OCI-LY7 (cell line): ENCODE measurements at regions not wholly inside any gene's neighbourhood (a gene's known extent, or its start where the extent isn't known, plus 50 kb on each side); places are given as distances from the start of the nearest gene placed in this dataset.

Experiments
- EZH2phosphoT487 ChIP-seq: fragments of 200-600 bp; sonication (generic); IDR thresholded peaks from 2 replicates; pipeline ENCODE4 v1.6.1; 2018; ENCODE audit warnings: low read depth, borderline replicate concordance, mild to moderate bottlenecking, mixed run types, antibody characterized with exemption, low read length, moderate library complexity, mixed read lengths
- TF ChIP-seq, protein P1 (sequence below): fragments of 200-600 bp; sonication (generic); conservative IDR thresholded peaks from 2 replicates; pipeline ENCODE4 v1.5.1; 2014; ENCODE audit warnings: mild to moderate bottlenecking, antibody characterized with exemption, low read length, moderate library complexity, mixed read lengths

DNA sequence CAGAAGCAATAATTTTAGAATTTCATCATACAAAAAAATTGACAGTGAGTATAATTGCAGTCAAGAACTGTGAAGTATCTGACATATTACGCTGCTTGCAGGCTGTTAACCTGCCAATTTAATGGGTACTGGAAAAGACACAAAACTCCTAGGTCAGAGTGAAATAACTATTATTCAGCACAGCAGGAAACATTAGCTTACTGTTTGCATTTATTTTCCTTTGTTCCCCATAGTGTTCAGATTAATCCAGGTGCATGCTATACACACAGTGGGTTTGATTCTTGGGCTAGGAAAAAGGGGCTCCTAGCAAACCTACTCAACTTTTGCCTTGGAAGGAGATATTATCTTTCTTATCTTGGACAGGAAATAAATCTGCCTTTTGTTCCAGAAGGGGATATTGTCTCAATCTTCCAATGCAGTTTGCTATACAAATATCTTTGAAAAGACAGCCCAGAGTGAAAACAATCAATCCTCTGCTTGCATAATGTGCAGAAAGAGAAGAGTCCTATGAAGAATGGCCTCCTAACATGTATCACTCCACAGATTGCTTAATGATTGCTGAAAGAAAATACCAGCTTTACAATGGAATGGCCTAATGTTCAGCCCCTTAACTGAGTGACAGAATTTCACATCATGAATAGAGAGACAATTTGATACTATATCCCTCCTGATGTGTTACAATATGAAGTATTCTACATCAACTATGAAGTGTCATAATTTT is 443.4 kb downstream of the TBC1D4 start:
- TF ChIP-seq EZH2phosphoT487: no peak
- TF ChIP-seq, protein P1, sequence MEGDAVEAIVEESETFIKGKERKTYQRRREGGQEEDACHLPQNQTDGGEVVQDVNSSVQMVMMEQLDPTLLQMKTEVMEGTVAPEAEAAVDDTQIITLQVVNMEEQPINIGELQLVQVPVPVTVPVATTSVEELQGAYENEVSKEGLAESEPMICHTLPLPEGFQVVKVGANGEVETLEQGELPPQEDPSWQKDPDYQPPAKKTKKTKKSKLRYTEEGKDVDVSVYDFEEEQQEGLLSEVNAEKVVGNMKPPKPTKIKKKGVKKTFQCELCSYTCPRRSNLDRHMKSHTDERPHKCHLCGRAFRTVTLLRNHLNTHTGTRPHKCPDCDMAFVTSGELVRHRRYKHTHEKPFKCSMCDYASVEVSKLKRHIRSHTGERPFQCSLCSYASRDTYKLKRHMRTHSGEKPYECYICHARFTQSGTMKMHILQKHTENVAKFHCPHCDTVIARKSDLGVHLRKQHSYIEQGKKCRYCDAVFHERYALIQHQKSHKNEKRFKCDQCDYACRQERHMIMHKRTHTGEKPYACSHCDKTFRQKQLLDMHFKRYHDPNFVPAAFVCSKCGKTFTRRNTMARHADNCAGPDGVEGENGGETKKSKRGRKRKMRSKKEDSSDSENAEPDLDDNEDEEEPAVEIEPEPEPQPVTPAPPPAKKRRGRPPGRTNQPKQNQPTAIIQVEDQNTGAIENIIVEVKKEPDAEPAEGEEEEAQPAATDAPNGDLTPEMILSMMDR: no peak
